HEK293 (cell line): ENCODE measurements at regions not wholly inside any gene's neighbourhood (a gene's known extent, or its start where the extent isn't known, plus 50 kb on each side); places are given as distances from the start of the nearest gene placed in this dataset.

Source experiments
- CTCF ChIP-seq: fragments of 450-650 bp; formaldehyde crosslinking; IDR thresholded peaks from 2 replicates; pipeline ENCODE4 v1.5.1; 2016; ENCODE audit warnings: missing biosample characterization, missing genetic modification characterization
- HIC1 ChIP-seq: fragments of 450-650 bp; formaldehyde crosslinking; IDR thresholded peaks from 2 replicates; pipeline ENCODE4 v1.5.1; 2016; ENCODE audit warnings: missing biosample characterization, missing genetic modification characterization
- KLF16 ChIP-seq: fragments of 450-650 bp; formaldehyde crosslinking; IDR thresholded peaks from 2 replicates; pipeline ENCODE4 v1.5.1; 2017; ENCODE audit warnings: missing biosample characterization, missing genetic modification characterization
- REST ChIP-seq: fragments of 450-650 bp; formaldehyde crosslinking; IDR thresholded peaks from 2 replicates; pipeline ENCODE4 v1.5.1; 2016; ENCODE audit warnings: missing biosample characterization, missing genetic modification characterization
- YY1 ChIP-seq: fragments of 450-650 bp; formaldehyde crosslinking; IDR thresholded peaks from 2 replicates; pipeline ENCODE4 v1.5.1; 2018; ENCODE audit warnings: missing biosample characterization, missing genetic modification characterization
- ZBTB1 ChIP-seq: fragments of 450-650 bp; formaldehyde crosslinking; IDR thresholded peaks from 2 replicates; pipeline ENCODE4 v1.5.1; 2016; ENCODE audit warnings: missing biosample characterization, missing genetic modification characterization
- ZNF146 ChIP-seq: fragments of 450-650 bp; formaldehyde crosslinking; IDR thresholded peaks from 2 replicates; pipeline ENCODE4 v1.5.1; 2016; ENCODE audit warnings: missing biosample characterization, missing genetic modification characterization
- ZNF37A ChIP-seq: fragments of 450-650 bp; IDR thresholded peaks from 2 replicates; pipeline ENCODE4 v1.5.1; 2018; ENCODE audit warnings: missing biosample characterization, missing genetic modification characterization
- ZNF513 ChIP-seq: fragments of 450-650 bp; IDR thresholded peaks from 2 replicates; pipeline ENCODE4 v1.5.1; 2018; ENCODE audit warnings: missing biosample characterization, missing genetic modification characterization
- ZNF600 ChIP-seq: fragments of 450-650 bp; formaldehyde crosslinking; IDR thresholded peaks from 2 replicates; pipeline ENCODE4 v1.5.1; 2016; ENCODE audit warnings: missing biosample characterization, missing genetic modification characterization
- ZNF677 ChIP-seq: fragments of 450-650 bp; IDR thresholded peaks from 2 replicates; pipeline ENCODE4 v1.5.0; 2018; ENCODE audit warnings: missing biosample characterization, mild to moderate bottlenecking, missing genetic modification characterization, moderate library complexity
- ZNF707 ChIP-seq: fragments of 450-650 bp; formaldehyde crosslinking; IDR thresholded peaks from 2 replicates; pipeline ENCODE4 v1.5.1; 2016; ENCODE audit warnings: missing biosample characterization, missing genetic modification characterization

- TF ChIP-seq ZNF513 (no peak), REST (tag by site-specific recombination) (no peak), ZNF600 (tag by site-specific recombination) (no peak), KLF16 (no peak), CTCF (tag by site-specific recombination) (no peak), ZBTB1 (no peak), ZNF677 (tag by site-specific recombination) (no peak), HIC1 (tag by site-specific recombination) (no peak), ZNF37A (tag by site-specific recombination) (no peak), YY1 (tag by site-specific recombination) (no peak), ZNF707 (no peak), ZNF146 (tag by site-specific recombination) (no peak)
These were observed 75.5 kb upstream of the ATP5MC3 start for GRCh38 chr2:175256806-175257585.
